ENCODE measurements at regions not wholly inside any gene's neighbourhood (a gene's known extent, or its start where the extent isn't known, plus 50 kb on each side); places are given as distances from the start of the nearest gene placed in this dataset.
A peak's percentile ranks its signal among the peaks of the same experiment; 100 is the strongest.

DNA sequence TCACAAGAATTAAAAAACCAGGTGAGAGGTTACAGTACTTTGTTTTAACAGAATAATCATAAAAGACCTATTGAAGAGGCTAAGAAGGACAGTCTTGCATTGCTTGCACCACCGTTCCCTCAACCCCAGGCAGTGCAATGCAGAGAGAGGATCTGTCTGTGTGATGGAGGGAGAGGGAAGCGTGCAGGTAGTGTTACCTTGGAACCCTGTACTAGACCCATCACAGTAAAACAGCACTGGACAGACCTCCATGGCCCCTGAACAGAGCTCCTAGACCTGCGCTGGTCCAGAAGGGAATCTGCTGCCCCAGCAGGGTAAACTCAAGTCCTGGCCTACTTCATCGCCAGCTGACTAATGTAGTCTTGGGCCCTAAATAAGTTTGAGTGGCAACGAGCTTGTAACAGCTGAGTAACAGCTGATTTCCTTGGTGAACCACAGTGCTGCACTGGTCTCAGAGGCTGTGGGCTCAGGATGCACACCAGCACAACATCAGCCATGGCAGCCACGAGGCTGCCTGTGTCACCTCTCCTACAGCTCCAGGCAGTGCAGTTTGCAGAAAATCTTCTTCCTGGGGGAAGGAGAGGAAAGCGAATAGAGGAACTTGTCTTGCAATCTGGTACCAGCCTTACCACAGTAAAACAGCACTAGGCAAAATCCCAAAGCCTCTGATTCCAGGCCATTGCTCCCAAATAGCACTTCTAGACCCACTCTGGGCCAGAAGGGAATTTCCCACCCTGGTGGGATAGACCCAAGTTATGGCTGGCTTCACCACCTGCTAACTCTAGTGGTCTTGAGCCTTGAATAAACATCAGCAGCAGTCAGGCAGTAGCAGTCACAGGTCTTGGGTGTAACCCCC, 417.2 kb downstream of the CDH7 start:
- H3K4me3 ChIP-seq (ENCODE audit: low read length), result no peak overlapping the region
- no peak for DNase-seq (ENCODE audit: low read depth, low spot score)

DNA sequence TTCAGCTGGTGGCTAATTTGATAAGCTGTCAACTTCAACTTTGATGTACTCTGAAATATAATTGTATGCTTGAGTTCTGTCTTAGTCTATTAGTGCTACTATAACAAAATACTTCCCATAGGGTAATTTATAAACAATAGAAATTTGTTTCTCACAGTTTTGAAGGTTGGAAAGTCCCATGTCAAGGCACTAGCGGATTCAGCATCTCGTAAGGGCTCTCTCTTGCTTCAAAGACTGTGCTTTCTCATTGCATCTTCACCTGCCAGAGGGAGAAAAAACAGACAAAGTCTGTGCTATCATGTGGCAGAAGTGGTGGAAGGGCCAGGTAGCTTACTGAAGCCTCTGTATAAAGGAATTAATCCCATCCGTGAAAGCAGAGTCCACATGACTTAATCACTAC, 409.2 kb downstream of the CDH7 start:
- no peak for DNase-seq (ENCODE audit: low read depth, low spot score)
- no peak overlapping the region for H3K4me3 ChIP-seq (ENCODE audit: low read length)

DNA sequence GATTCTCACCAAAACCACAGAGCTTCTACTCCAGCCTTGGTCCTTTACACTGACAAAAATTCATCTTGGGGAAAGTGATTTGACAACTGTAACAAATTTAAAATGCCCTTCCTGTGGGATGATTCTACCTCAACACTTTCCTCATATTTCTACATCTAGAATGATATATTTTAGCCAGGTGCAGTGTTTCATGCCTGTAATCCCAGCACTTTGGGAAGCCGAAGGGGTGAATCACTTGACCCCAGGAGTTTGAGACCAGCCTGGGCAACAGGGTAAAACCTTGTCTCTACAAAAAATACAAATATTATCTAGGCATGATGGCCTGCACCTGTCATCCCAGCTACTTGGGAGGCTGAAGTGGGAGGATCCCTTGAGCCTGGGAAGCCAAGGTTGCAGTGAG, 408.6 kb downstream of the CDH7 start:
- no peak for DNase-seq (ENCODE audit: low read depth, low spot score)
- no peak overlapping the region for H3K4me3 ChIP-seq (ENCODE audit: low read length)

DNA sequence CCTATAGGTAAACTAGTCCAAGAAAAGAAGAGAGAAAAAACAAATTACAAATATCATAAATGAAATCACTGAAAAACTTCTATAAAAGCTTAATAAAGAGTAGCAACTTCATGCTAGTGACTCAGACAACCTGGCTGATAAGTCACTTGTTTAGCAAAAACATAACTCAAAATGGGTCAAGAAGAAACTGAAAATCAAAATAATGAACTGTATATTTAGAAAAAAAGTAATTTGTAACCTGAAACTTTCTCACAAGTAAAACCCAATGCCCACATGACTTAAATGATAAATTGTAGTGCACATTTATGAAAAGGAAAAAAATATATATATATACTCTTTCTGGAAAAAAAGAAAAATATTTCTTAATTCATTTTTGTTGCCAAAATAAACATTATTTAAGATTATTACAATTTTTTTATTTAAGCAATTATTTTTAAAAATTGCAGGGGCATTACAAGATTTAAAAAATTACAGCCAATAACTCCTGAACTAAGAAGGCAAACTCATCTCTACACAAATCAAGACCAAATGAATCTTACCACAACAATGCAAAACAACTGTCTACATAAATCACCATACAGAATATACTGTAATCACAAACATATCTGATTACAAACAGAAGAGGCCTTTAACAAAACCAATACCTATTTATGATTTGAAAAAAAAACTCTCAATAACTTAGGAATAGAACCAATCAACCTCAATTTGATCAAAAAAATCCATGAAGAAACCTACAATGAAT, 406.3 kb downstream of the CDH7 start:
- DNase-seq (ENCODE audit: low read depth, low spot score), result no peak
- no peak overlapping the region for H3K4me3 ChIP-seq (ENCODE audit: low read length)

DNA sequence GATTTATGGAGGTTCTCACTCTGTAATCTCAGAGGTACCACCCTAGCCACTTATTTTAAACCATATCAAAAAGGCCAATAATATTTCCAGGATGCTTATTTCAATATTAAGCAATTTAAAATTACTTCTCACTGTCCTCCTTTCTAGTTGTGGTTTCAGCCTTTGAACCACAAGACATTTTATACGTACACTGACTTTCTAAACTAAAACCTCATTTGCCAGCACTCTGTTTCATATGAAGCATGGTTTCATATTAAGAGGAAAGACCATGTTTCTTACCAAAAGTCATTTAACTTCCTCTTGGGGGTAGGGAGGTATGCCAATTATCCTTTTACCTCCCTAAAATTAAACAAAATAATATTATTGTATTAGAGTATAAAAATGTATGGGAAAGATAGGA, 399.8 kb downstream of the CDH7 start:
- DNase-seq (ENCODE audit: low read depth, low spot score), result no peak
- H3K4me3 ChIP-seq (ENCODE audit: low read length), result no peak overlapping the region

DNA sequence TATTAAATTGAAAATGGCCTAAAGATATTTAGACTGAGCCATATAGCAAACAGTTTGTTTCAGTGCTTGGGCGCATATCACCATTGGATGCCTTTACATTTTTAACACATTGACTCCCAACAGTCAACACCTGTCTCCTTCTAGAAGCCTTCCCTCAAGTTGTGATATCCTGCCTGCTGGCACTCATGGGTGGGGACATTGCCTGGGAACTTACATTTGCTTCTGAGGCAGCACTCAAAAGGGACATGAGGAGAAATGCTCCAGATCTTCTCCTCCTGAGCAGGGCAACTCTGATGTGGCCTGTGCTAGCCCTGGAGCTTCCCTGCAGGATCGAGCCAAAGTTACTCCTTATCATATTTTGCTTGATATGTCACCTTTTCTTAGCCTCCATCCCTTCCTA, 392.2 kb downstream of the CDH7 start:
- no peak overlapping the region for H3K4me3 ChIP-seq (ENCODE audit: low read length)
- DNase-seq (ENCODE audit: low read depth, low spot score), result no peak

DNA sequence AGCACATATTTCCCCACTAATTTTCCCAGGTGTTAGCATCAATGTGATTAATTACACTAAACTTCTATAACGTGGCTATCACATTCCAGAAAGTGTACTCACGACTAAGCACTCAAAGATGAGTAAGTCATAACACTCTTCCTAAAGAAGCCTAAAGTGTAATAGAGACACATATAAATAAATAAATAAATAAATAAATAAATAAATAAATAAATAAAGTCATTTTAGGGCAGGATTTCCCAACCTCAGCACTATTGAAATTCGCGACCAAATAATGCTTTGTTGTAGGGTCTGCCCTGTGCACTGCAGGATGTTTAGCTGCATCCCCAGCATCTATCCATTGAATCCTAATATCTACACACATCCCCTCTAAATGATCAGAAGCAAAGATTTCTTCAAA, 390.9 kb downstream of the CDH7 start:
- no peak for DNase-seq (ENCODE audit: low read depth, low spot score)
- no peak overlapping the region for H3K4me3 ChIP-seq (ENCODE audit: low read length)

DNA sequence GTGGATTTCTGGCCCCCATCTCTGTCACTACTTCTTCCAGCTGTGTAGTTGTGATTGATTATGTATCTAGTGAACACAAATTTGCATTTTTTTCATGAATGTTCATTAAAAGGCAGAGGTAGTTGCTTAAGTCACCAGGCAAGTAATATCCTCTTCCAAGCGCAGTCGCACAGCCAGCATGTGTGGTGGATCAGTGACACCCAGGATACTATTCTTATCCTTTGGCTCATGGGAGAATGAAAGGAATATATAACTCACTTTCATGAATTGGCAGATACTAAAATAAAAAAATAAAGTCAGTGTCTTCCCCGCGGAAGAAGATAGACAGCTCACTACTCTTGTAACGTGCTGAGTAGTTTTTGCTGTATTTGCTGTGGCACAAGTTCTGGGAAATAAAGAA, 387.8 kb downstream of the CDH7 start:
- no peak for DNase-seq (ENCODE audit: low read depth, low spot score)

DNA sequence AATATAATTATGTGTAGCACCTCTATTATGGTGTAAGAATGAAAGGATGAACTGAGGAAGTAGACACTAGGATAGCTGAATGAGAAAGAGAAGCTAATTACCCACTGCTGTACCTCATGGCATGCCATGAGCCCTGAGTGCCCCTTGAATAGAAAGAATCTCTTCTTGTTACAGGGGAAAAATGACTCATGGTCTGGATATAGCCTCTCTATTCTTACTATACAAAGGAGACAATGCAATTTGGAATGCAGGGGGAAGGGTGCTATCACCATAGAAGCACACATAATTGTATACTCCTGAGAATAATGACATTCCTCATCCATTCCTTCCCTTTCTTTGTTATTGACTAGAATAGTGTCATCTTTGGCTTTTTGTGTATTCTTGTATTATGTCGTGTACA, 385.2 kb downstream of the CDH7 start:
- no peak overlapping the region for H3K4me3 ChIP-seq (ENCODE audit: low read length)
- no peak for DNase-seq (ENCODE audit: low read depth, low spot score)

More for the DNA sequence above, 387.8 kb downstream of the CDH7 start:
- H3K4me3 ChIP-seq (ENCODE audit: low read length), result no peak overlapping the region

DNA sequence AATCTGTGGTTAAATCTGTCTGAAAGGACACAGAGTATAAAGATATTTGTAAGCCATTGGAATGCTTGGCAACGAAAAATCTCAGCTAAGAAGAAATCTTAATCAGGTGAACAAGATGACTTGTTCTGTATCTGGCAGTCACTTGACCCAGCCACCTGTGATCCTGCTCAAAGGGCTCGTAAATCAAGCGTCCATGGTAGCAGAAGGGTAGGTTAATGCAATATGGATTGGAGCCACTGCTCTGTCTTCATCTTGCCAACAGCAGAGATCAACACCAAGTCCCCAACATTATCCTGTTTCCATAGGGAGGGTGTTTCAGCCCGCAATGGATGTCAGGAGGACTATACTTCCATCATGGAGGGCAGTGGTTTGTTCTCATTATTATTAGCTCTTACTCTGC, 378.4 kb downstream of the CDH7 start:
- H3K4me3 ChIP-seq (ENCODE audit: low read length), result no peak overlapping the region
- no peak for DNase-seq (ENCODE audit: low read depth, low spot score)

DNA sequence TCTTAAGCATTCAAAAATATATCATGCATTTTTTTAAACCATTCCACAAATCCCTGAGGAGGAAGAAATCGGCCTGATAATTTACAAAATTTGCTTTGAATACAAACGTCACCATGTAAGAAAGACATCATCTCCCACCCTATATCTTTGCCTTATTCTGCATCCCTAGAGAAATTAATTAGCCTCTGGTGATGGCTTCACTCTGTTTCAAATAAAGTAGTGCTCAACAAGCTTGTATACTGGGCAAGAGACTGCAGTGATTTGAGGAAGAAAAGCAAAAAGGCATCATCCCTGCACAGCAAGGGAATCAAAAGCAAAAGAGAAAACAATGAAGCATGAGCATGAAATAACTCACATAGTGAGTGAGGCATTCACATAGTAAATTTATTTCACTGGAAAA, 375.5 kb downstream of the CDH7 start:
- DNase-seq (ENCODE audit: low read depth, low spot score), result no peak
- no peak overlapping the region for H3K4me3 ChIP-seq (ENCODE audit: low read length)

DNA sequence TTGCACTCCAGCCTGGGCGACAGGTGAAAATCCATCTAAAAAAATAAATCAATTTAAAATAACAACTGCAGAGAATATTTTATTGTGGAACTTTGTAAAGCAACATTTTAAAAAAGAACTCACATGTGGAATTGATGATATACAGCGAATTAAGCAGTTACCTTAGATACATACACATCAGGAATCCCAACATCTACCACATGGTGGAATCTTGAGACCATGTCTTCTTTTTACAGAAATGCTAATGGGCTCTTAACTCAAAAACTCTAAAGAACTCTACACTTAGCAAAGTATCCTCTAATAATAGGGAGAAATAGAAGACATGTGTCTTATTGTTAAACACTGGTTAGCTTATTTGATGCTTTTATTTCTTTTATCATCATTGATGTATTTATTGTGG, 373.6 kb downstream of the CDH7 start:
- no peak overlapping the region for H3K4me3 ChIP-seq (ENCODE audit: low read length)
- peak; percentile 8 for DNase-seq (ENCODE audit: low read depth, low spot score)

DNA sequence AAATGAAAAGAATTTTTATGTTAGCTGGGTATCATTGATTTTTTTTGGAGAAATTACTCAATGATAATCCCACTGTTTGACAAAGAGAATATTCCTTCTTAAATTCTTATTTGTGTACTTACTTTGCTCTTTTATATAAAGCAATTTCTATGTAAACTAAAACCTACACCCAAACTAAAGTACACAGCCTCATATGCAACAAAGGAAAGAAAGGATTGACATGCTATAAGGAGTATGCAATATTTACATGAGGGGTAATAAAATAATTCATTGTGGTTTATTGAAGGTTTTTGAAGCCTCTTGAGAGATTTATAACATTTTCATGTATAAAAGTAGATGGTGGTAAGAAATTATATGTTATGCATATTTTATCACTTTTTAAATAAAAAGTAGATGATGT, 368.5 kb downstream of the CDH7 start:
- DNase-seq (ENCODE audit: low read depth, low spot score), result no peak
- no peak overlapping the region for H3K4me3 ChIP-seq (ENCODE audit: low read length)

DNA sequence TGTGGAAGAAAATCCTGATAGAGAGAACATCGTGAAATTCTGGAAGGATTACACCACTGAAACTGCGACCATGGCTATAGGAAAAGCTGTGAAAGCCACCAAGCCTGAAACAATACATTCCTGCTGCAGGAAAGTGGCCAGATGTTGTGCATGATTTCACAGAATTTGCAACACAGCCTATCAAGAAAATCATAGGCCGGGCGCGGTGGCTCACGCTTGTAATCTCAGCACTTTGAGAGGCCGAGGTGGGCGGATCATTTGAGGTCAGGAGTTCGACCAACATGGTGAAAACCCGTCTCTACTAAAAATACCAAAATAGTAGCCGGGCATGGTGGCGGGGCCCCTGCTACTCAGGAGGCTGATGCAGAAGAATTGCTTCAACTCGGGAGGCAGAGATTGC, 360.2 kb downstream of the CDH7 start:
- no peak for DNase-seq (ENCODE audit: low read depth, low spot score)
- no peak overlapping the region for H3K4me3 ChIP-seq (ENCODE audit: low read length)

DNA sequence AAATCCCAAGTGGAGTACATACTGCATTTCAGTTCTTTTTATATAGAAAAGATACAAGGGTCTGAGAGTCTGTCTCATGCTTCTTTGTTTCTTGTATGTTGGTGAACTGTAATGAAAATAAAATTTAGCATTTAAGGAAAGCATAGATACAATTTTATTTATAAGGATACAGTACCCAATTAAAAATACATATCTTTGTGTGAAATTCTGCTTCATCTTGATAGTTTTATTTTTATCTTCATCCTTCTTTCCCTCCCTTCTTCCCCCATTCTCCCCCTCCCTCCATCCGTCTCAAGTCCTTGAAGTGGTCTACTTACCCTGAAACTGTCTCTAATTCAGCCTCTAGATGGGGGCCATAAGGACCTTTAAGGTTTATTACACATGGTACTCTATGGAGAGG, 359.8 kb downstream of the CDH7 start:
- H3K4me3 ChIP-seq (ENCODE audit: low read length), result no peak overlapping the region
- DNase-seq (ENCODE audit: low read depth, low spot score), result no peak

DNA sequence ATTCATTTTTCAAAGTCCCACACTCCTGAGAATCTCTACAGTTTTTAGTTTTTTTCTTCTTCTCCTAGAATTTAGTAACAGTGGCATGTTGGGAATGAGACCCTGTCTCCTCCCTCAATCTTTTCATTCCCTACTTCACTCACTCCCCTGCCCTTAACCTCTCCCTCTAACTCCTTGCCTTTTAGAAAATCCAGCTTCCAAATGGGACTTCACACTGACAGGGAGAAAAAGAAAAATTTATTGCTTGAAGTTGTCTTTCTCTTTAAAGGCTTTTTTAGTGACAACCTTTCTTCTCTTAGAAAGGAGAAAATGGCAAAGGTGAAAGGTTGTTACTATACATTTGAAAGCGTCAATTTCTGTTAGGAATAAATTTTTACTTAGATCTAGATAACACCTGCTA, 359.2 kb downstream of the CDH7 start:
- H3K4me3 ChIP-seq (ENCODE audit: low read length), result no peak overlapping the region
- DNase-seq (ENCODE audit: low read depth, low spot score), result no peak

DNA sequence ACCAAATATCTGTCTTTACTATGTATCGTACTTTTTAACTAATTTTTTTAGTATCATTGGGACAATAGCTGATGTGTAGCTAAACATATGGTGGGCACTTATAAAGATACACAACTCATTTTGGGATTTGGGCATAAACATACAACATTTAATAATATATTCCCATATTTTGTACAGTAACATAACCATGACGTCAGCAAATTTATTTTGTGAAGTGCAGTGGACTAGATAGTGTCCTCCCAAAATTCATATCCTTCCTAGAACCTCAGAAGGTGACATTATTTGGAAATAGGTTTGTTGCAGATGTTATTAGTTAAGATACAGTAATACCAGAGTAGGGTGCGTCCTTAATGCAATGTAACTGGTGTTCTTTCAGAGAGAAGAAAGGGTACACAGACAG, 356.7 kb downstream of the CDH7 start:
- no peak overlapping the region for H3K4me3 ChIP-seq (ENCODE audit: low read length)
- DNase-seq (ENCODE audit: low read depth, low spot score), result no peak

DNA sequence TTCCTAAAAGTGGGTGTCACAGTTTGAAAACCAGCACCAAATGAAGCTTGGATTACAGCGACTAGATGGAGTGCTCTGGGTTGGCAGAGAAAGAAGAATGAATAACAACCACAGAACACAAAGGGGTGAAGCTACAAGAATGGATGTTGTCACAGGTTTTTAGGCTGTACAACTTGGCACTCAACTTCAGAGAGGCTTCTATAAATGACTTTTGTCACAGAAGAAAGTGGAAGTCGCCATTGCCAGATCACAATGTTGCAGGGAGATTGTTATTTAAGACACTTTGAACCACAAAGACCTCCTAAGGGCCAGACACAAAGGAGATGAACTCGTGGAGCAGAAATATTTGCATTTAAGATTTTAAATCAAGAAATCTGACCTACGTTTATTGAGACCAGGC, 354.2 kb downstream of the CDH7 start:
- H3K4me3 ChIP-seq (ENCODE audit: low read length), result no peak overlapping the region
- DNase-seq (ENCODE audit: low read depth, low spot score), result no peak

DNA sequence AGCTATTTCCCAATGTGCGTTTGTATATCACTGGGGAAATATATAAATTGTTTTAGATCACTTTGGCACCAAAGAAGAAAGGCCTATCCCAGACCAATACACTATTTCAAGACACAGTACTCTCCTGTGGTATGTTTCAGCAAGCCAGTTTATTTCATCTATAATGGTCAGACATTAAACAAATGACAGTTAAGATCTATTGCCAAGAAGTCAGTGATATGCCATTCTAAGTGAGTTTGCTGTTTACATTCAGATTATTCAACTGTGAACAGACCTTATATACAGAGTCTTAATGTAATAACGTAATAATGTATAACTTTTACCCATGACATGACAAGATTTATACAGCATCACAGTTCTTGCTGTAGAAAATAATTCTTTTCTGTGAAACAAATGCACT, 352.7 kb downstream of the CDH7 start:
- no peak for DNase-seq (ENCODE audit: low read depth, low spot score)
- no peak overlapping the region for H3K4me3 ChIP-seq (ENCODE audit: low read length)

DNA sequence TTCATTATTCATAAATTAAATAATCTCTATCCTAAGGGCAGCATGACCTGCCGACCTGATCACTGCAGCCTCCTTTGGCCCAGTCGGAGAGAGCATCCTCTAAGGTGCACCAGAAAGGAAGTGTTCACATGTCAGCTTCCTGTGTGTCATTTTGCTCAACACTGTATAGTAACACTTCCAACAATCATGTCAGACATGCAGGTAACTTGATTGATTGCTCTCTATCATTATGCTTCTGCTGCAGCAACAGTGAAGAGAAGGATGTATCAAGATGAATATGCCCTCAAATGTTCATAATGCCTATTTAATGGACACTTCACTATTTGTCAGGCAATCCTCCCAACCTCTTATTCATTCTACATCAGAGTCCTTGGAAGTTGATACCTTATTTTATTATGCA, 332.3 kb downstream of the CDH7 start:
- DNase-seq (ENCODE audit: low read depth, low spot score), result no peak
- H3K4me3 ChIP-seq (ENCODE audit: low read length), result no peak overlapping the region

All from Jurkat, Clone E6-1 (cell line).